GM18502 (cell line): ENCODE measurements at regions not wholly inside any gene's neighbourhood (a gene's known extent, or its start where the extent isn't known, plus 50 kb on each side); places are given as distances from the start of the nearest gene placed in this dataset.

Source experiments
- ATAC-seq: cut with Tn5 transposase; IDR thresholded peaks from one replicate; pipeline ENCODE4 v1.9.1; 2021; ENCODE audit warnings: mild to moderate bottlenecking; ENCODE audit not compliant: unreplicated experiment, poor library complexity

DNA sequence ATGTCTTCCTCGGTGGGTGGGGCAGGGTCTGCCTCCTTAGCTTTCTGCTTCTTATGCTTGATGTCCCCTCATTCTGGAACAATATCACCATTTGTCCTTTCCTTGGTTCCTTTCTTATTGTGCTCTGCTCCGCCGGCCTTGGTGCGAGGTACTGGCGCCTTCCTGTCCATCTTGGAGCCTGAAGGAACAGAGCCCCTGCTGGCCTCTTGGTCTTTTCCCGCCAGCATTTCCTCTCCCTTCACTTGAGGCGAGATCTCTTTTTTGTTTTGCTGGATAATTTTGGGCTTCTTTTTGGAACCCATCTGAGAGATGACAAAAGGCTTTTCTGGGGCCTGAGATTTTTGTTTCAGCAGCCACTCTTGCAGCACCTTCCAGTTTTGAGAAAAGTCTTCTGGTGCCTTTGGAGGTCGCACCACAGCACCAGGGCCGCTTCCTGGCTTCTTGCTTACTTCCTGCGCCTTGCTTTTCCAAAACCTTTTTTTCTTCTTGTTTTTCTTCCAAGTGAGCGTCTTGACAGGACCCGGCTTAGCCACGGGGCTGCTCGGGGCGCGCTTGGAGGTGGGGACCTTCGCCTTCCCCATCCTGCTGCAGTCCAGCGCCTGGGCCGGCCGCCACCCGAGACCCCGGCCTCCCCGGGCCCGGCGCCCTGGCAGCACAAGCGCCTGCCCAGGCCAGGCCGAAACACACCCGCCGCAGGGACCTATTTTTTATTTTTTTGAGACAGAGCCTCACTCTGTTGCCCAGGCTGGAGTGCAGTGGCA is 127.1 kb downstream of the KLF13 start:
- no peak for ATAC-seq

DNA sequence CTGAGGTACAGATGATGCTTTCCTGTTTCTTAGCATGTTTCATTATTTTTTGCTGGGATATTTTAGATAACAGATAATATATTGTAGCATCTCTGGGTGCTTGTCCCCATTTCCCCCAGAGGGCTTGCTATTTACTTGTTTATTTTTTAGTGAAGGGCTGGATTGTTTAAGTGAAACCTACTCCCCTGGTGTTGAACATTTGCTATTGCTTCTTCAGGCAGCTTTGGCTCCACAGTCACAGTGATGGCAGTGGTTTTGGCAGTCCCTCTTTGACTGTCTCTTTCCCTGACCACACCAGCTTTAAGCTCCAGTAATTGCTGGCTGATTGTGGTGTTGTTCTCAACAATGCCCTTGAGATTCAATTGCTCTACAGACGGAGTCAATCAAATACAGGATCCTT is 128.9 kb downstream of the KLF13 start:
- no peak for ATAC-seq

DNA sequence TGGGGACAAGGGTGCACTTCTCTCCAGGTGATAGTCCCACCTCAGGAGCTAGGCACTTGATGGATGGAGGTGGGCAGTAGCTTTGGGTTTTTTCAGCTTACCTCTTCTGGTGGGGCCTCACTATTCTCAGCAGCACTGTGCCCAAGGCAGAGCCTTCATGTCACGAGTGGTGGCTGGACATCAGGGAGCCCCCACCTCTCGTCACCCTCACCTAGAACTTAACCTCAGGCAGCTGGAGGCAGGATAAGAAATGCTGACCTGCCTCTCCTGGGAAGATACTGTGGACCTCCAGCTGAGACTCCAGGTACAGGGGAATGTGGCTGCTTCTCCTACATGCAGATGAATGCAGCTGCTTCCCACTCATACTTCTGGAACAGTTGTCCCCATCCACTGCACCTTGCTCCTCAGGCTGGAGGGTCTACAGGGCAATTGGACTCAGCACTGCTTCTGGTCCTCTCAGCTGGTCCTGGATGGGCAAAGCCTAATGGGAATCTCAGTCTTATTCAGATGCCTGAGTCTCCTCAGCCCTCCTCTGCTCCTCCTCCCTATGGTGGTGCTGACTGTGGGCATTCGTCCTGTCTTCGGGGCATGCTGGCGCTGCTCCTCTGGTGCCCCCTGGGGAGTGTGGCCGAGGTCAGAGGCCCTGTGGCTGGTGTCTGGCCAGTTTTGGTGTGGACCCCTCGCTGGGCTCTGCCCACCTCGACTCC is 129.9 kb downstream of the KLF13 start:
- ATAC-seq, result no peak

DNA sequence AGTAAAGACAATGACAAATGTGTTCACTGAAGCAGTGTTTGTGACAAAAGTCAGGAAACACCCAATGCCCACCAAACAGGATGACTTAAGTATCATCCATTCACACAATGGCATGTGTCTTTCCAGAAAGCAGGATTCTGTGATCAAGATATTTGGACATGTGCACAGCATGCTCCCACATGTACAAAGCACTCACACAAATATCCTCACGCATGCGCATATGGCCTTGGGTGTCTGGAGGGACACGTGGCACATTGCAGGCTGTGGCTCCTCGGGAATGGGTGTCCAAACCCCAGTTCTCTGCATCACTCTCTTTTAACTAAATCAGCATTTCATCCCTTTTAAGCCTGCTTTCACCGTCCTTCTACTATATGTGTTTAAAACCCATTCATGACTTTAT is 130.5 kb downstream of the KLF13 start:
- ATAC-seq, result no peak

DNA sequence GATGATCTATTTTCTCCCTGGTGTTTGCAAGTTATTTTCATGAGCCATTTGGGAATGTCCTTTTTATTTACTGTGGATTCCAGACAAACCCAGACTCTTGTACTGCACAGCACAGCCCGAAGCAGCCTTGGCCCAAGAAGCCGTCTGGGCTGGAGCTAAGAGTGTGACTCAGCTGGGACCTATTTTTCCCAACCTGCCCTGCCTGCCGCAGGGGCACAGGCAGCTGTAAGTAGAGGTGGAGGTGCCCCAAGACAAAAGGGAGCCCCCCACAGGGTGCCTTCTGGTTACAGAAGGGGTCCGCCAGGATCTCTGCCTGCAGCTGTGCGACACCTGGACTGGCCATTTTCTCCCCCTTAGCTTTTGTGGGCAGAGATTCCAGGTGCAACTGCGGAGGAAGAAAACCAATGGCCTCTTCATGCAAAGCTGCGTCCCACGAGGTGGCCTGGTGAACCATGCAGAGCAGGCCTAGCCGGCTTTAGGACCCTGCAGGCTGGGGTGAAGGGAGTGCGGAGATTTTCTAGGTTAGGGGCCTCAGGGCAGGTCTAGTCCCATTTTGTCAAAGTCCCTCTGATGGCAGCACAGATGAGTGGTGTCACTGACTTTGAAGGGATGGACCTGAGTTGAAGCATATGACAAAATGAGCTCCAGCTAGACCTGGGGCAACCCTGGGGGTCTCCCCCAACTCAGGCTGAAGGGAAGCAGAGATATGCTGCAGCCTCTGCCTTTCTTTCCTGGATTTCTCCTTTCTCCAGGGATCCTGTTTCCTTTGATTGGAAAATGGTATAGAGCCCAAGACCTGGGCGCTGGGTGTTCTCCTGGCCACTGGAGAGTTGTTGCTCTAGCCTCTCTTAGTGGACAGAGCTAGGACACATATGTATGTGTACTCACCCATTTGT is 131.2 kb downstream of the KLF13 start:
- no peak for ATAC-seq

DNA sequence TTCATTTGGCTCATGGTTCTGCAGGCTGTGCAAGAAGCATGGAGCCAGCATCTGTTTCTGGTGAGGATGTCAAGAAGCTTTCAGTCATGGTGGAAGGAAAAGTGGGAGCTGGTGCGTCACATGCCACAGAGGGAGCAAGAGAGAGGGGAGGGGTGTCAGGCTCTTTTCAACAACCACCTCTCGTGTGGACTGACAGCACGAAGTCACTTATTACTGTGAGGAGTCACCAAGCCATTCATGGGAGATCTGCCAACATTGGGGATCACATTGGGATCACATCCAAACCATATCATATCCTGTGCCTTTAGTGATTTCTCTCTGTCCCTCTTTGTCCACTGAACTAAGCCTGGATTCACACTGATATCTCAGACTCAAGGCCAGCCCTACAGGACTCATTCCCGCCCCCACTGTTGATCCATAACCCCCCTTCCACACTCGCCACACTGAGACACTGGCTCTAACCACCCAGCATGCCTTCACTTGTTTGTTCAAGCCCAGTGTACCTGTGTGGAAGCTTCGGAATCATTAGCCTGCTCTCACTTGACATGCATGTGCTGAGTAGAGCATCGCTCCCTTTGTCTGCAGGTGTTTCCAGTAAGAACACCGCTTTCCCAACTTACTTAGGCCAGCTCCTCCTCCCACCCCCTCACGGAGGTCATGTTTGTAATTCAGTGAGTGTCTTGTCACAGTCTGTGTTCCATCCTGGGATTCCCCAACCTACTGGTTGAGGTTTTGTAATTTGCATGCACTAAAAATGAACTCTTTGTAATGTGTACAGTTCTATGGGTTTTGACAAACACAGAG is 132.2 kb downstream of the KLF13 start:
- peak; percentile 93 for ATAC-seq

DNA sequence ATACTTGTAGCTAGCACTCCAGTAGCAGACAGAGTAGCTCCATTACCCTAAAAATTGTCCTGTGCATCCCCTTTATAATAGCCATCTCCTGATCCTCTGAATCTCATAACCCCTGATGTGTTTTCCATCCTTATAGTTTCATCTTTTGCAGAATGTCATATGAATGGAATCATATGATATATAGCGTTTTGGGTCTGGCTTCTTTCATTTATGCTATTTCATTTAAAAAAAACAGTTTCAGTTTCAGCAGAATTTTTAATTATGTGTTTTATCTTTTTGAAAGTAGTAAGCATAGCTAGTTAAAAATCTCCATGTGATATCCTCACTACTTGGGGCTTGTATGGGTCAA is 132.7 kb downstream of the KLF13 start:
- no peak for ATAC-seq

DNA sequence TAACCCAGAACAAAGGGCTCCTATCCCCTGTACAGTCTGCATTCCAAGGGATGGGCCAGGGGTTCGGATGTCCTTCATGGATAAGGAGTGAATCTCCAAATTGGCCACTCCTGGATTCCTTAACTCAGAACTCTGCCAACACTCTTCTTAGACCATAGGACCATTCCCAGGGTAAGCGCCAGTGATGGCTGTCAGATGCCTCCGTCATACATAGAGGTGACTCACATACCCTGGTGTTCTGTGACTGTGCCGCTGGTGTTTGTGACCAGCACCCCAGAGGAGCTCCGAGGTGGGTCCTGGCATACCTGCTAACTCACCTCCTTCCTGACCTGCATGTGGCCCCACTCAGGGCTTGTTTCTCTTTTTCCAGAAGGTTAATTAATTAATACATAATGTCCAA is 134.7 kb downstream of the KLF13 start:
- no peak for ATAC-seq

DNA sequence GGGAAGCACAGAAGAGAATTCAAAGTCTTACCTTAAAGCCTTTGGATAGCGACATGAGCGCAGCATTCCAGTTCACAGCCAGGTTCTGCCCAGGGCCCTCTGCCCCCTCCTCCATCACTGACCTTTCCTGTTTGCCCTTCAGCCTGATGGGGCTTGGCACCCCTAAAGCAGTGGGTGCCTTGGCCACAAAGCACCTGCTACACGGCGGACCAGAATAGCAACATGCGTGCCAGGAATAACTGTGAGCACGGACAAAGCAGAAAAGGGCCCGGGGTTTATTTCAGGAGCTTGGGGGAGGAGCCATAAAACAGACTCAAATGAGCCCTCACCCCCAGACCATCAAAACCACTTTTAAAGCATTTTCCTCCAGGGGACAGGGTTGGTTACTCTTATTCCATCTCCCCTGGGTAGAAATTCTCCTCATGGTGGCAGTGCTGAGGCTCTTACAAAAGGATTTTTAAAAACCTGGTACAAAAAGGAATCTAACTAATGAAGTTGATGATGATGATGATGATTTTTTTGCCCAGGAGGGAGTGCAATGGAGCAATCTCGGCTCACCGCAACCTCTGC is 135.4 kb downstream of the KLF13 start:
- no peak for ATAC-seq

DNA sequence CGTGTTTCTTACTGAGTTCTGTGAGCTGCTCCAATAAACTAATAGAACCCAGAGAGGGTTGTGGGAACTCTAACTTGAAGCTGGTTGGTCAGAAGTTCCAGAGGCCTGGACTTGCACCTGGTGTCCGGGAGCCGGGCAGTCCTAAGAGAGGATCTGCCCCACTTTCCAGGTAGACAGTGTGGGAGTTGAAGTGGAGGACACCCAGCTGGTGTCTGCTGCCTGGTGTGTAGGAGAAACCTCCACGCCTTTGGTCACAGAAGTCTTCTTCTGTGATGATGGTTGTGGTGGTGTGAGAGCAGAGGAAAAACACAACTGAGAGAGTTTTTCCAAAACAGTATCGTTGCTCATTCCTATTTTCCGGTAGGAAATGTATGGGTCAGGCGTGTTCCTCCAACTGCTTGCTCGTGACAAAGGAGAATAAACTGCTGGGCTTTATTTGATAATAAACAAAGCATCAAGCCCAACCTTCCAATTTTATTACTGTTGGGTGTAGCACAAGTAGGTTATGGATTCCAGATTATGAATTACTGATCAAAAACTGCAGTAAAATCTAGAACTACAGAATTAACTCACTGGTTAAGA is 137.0 kb downstream of the KLF13 start:
- no peak for ATAC-seq

DNA sequence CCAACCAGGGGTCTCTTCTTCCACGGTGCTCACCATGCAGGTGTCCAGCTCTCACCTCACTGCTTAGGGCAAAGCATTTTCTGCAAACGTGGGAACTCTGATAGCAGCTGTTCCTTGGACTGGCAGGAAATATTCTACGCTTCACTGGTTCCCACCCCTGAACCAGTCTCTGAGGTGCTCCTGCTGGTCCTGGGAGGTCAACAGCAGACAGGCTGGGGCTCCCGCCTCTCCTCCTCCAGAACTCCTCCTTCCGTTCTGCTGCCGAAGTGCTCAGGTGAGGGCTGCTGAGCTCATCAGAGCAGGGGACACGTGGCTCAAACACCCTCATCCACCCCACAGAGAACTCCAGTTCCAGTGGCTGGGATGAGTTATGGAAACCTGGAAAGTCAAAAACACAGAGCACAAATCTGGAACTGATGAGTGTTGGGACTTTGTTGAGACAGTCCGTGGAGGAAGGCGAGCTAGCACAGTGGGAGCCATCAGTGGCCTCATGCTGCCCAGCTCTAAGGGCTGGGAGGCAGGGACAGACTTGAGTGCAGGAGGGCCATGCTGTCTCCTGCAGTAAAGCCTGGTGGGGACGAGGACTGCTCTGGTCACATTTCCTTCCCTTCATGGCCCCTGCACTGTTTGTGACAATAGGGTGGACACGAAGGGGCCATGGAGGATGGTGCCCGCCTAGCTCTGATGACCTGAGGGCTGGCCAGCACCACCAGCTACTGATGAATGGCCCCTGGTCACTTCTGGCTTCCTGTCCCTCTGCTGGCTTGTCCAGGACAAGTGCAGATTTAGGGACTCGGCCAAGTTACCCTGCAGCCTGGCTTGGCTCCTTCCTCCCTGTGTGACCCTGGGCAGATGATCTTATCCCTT is 137.8 kb downstream of the KLF13 start:
- ATAC-seq, result no peak

DNA sequence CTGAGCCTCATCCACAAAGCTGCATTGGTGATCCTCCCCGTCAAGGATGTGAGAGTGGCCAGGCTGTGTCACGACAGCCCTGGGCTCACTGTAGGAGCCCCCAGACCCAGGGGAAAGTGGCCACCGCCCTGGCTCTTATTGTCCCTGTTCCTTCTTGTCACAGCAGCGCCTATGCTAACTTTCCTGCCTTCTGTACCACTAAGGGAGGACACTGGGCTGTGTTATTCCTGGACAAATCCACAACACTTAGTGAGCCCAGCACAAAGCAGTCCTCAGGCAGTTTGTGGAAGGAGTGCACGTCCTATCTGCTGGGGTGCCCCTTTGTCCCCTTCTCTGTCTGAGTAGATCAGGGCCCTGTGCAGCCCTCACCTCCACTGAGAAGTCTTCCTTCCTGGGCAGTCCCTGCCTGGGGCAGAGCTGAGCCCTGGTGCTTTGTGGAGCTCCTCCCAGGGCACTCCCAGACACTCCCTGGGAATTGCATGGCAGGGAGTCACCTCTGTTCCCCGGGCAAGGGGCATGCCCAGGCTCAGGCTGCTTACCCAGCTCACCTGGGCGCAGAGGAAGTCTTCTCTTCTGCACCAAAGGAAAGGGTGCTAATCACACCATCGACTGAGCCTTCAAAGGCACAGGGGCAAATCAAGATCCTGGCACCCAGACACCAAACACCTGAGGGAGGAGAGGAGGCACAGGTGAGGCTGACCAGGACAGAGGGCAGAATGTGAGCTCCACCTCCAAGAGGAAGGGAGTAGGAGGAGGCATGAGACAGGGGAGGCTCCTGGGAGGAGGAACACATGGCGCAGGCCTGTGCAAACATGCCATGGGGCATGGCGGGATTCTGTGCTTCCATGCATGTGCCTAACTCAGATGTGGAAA is 138.7 kb downstream of the KLF13 start:
- no peak for ATAC-seq

DNA sequence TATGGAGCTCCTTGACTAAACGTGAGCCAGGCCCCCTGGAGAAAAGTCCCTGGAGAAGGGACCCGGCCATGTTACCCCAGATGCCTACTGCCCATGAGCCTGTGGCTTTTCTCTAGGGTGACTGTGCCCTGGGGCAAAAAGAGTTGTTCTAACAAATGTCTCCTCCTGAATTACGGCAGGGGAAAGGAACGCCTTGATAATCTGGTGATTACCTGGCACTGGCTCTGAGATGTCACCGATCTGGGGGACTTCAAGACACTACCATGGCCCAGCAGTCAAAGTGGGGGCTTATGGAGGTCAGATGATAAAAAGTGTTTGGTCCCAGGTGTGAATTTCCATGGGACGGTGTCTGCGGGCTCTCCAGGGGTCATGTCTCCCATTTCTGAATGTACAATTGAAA is 140.7 kb downstream of the KLF13 start:
- no peak for ATAC-seq

DNA sequence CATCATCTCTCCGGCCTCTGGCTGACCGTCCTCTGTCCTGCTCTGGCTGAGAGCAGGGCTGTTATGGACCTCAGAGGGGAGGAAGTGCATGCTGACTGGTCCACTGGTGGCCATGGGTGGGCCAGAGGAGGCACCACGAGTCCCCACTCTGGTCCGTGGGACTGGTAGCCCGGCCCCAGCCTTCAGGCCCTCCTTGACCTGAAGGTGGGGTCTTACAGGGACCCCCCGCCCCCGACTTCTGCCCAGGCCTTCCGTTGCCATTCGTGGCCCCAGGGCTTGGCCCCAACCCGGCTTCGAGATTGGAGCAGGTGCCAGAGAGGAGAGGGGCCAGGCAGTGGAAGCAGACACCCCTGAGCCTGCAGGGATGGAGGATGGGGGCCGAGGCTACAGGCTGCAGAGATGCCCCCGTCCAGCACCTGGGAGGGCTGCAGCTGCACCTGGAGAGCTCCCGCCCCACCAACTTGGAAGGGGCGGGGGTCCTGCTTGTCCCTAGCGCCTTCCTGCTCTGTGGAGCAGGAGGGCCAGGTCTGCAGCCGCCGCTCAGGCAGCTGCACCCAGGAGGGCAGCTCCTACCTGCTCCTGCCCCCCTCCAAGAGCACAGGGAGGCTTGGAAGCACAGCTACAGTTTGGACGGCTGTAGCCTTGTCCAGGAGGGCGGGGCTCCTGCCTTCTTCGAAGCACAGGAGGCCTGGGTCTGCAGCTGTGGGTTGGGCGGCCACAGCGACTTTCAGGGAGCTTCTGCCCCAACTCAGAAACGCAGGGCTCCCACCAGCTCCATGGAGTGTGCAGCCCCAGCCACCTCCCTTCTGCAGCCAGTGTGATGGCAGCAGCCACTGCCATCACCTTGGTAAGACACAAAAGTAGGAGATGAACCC is 142.5 kb downstream of the KLF13 start:
- ATAC-seq, result no peak

DNA sequence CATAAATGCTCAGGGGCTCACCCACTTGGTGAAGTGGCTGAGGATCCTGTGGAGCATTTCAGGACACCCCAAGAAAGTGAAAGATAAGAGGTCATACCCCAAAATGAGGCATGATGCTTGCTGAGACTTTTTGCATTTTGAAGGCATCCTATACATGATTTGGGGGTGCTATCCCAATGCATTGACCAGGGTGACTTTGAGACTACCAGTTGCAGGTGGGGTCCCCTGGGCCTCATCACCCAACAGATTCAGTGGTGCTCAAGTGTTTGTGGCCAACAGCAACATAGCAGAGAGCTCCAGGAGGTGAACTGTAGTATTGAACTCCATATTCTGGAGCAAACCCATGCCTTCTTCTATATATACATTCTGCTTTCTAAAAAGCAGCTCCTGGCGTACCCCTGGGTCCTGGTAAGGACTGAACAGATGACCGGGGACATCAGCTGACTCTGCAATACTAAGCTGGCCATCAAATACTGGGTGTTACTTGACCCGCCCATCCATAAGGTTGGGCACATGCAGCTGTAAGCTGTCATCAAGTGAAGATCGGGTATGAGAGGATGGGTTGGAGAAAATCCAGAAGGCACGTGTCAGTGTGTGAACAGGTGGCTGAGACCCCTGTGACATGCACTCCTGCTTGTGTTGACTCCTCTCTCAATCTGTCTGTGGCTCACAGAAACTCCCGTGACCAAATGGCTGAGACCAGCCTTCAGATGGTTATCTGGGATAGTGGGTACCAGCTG is 143.3 kb downstream of the KLF13 start:
- no peak for ATAC-seq

DNA sequence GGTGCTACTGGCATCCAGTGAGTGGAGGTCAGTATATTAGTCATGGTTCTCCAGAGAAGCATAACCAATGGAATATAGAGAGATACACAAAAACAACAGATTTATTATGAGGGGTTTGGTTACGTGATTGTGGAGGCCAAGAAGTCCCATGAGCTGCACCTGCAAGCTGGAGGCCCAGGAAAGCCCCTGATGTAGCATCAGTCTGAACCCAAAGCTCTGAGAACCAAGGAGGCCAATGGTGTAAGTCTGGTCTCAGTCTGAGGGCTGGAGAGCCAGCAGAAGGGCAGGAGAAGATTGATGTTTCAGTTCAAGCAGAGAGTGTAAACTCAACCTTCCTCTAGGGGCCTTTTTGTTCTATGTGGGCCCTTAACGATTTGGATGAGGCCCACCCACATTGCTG is 144.1 kb downstream of the KLF13 start:
- ATAC-seq, result no peak
